HG03575 (cell line): ENCODE measurements at regions not wholly inside any gene's neighbourhood (a gene's known extent, or its start where the extent isn't known, plus 50 kb on each side); places are given as distances from the start of the nearest gene placed in this dataset.
"Not testable (repeated sequence)": the region's sequence is repeated elsewhere in the genome, so short reads cannot be mapped to it uniquely, and the experiment has no call there.

Source experiments
- ATAC-seq: cut with Tn5 transposase; IDR thresholded peaks from one replicate; pipeline ENCODE4 v1.9.1; 2021; ENCODE audit not compliant: unreplicated experiment, insufficient number of reproducible peaks, low FRiP score; ENCODE audit errors: extremely low read depth

DNA sequence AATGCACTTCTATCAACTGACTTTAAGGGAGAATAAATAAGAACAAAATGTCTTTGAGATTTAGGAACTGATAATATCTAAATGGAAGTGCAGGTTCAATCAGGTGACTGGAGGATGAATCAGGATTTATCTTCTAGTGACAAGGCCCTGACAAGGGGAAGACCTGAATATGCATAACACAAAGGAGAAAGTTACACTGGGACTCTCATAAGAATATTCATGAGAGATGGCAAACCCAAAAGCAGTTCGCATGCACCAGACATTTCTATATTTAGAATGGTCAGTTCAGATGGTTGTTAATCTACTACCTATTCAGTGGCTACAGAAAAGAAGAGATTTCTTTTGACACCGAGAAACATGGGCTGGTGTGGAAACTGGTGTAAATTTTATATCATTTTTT is 1771.3 kb upstream of the LRRTM1 start:
- ATAC-seq: no peak

DNA sequence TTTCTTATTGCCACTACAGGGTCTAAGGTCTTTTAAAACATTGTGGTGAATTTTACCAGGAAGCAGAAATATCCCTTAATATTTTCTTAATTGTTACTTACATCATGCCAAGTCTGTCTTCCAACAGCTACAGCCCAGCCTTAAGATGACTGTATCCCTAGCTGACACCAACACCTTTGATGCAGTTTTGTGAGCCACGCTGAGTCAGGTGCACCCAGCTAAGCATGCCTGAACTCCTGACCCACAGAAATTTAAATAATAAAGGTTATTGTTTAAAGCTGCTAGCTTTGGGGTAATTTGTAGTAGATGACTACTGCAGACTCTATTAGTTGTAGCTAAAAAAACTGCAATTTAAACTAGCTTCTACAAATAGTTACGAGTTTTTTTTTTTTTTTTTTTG is 1757.9 kb upstream of the LRRTM1 start:
- ATAC-seq: no peak

DNA sequence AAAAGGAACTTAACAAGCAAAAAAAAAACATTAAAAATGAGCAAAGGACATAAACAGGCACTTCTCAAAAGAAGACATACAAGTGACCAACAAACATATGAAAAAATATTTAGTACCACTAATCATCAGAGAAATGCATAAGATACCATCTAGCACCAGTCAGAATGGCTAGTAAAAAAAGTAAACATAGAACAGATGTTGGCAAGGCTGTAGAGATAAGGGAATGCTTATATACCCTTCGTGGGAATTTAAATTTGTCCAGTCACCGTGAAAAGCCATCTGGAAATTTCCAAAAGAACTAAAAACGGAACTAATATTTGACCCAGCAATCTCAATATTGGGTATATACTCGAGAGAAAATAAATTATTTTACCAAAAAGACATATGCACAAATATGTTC is 1751.3 kb upstream of the LRRTM1 start:
- ATAC-seq: no peak

DNA sequence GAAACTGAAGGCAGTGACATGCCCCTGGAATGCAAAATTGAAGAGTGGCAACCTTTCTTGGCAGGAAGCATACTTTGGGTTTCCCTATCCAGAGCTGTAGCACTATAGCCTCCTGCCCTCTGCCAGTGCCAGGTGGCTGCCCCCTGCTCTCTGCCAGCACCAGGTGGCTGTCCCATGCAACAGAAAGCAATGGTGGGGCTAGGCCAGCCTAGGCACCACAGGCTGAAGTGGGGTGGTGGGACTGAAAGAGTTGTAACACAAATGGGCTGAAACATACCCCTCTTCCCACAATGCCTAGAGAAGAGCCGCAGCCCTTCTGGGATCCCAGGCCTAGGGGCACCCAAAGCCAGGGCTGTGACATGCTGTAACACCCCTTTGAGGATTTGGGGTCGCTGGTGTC is 1739.3 kb upstream of the LRRTM1 start:
- ATAC-seq: no peak

DNA sequence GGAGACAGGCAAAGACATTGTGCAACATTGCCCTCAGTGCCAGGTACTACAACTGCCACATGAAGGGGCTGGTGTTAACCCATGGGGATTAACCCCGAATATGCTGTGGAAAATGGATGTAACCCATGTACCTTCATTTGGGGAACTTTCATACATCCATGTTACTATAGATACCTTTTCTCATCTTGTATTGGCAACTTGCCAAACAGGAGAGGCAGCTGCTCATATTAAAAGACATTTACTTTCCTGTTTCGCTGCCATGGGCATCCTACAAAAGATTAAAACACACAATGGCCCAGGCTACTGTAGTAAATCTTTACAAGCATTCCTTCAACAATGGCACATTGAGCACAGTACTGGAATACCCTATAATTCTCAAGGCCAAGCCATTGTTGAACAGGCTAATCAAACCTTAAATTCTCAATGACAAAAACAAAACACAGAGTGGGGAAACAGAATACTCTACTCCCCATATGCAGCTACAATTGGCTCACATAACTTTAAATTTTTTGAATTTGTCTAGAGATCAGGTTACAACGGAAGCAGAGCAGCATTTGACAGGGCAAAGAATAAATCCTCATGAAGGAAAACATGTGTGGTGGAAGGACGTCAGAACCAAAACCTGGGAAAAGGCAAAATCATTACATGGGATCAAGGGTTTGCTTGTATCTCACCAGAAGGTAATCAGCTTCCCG is 1723.5 kb upstream of the LRRTM1 start:
- ATAC-seq: no peak

DNA sequence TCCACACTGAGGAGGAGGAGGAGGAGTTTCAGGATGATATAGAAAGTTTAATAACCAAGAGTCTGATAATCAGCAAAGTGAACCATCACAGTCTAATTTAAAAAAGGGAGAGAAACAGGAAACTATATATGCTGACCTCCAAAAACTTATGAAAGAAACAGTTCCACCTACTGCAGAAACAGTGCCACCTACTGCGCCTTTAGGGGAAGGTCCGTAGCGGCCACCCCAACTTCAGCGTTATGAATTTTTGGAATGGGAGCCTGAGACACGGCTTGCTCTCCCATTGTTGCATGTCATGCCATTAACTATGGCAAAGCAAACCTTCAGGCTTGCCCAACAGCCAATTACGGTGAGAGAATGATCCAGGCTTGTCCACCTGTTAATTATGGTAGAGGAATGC is 1719.2 kb upstream of the LRRTM1 start:
- no peak for ATAC-seq

DNA sequence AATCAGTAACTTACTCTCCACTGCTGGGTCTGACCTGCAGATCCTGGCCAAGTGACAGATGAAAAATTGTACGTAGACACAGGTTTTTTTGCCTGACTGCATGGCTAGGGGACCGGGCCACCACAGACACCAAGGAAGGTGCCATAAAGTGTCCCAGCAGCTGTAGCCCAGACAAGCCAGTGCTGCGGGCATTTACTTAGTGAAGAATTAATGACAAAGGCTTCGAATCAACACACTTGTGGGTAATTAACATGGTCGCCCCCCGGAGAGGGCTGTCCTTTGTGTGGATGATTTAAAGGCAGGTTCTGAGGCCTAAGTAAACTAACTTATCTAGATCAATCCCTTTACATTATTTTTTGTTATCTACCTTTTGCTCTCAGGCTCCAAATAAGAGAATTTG is 1709.1 kb upstream of the LRRTM1 start:
- no peak for ATAC-seq

DNA sequence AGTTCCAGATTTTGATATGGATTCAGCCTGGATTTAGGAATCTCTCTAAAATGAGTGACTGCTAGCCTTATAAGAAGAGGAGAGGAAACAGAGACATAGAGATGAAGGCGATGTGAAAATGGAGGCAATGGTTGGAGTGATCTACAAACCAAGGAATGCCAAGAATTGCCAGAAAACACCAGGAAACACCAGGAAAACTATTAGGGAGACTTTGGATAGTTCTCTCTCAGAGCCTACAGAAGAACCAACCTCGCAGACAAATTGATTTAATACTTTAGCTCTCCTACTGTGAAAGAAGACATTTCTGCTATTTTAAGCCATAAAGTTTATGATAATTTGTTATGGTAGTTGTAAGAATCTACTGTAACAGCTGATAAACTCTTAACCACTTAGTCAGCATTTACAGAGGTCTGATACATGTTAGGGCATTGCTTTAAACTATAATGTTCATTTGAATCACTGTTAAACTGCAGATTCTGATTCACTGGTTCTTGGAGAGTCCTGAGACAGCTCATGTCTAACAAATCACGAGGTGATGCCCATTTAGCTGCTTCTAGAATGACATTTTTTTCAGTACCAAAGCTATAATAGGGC is 1702.6 kb upstream of the LRRTM1 start:
- no peak for ATAC-seq

DNA sequence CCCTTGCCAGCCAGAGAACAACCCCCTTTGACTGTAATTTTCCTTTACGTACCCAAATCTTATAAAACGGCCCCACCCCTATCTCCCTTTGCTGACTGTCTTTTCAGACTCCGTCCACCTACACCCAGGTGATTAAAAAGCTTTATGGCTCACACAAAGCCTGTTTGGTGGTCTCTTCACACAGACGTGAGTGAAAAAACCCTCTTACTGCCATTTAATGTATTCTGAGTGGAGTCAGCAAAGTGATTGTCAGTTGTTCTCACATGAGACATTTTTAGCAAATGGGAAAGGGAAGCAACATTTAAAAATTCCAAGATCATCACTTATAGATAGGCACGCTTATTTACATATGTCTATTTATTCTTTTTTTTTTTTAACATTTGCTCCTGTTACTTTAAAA is 1701.3 kb upstream of the LRRTM1 start:
- ATAC-seq: not testable (repeated sequence)

DNA sequence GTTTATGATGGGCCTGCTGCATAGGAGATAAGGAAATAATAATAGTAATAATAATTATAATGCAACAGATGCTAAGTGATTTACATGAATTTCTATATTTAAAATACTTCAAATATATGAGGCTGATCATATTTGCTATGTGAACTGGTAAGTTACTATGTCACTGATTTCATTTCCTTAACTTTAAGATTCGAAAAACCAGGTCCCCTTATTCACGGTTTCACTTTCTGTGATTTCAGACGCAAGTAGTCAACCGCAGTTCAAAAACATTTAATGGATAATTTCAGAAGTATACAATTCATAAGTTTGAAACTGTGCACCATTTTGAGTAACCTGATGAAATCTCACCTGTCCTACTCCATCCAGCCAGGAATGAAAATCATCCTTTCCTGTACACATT is 1697.1 kb upstream of the LRRTM1 start:
- no peak for ATAC-seq

DNA sequence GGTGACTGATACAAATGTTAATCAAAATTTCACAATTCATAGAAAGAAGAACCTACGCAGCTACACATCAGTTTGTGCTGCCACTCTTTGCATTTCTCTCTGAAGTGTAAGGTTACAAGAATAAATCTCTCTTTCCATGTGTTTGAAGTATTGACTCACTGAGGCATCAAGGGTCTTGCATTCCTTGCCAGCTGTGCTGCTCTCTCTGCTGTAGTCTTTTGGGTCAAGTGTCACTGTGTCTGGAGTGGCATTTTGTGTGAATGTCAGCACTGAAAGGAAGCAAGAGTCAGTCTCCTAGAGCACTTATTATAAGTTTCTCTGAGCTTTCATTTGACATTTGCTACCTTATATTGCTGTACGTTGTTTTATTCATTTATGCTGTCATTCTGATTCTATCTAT is 1696.1 kb upstream of the LRRTM1 start:
- no peak for ATAC-seq

DNA sequence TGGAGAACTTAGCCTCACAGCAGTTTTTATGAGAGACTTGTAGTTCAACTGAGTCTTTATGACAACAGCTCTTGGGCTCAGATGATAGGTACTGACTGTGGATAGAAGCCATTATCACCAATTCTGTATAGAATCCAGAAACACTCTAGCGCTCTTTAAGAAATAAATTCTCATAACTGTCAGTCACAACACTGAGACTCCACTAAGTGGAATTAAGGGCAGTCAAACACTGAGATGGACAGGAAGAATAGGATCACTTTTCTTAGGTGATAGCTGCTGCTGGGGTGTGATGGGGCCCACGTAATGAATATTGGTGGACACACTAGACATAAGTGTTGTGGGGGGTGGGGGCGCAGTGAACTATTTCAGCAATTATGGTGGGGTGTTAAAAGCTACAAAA is 1691.8 kb upstream of the LRRTM1 start:
- ATAC-seq: no peak

DNA sequence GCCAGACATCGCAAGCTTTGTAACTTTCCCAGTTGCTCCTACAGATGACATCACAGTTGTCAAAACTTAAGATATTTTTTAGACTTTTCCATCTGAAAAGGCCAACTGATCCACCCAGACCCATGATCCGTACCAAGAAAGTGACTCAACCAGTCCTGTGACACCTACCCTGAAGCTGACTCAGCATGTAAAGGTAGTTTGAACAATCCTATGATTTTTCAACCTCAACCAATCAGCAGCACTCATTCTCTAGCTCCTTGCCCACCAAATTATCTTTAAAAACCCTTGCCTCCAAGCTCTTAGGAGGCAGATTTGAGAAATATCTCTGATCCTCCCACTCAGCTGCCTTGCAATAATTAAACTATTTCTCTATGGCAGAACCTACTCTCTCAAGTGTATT is 1686.7 kb upstream of the LRRTM1 start:
- ATAC-seq: no peak

DNA sequence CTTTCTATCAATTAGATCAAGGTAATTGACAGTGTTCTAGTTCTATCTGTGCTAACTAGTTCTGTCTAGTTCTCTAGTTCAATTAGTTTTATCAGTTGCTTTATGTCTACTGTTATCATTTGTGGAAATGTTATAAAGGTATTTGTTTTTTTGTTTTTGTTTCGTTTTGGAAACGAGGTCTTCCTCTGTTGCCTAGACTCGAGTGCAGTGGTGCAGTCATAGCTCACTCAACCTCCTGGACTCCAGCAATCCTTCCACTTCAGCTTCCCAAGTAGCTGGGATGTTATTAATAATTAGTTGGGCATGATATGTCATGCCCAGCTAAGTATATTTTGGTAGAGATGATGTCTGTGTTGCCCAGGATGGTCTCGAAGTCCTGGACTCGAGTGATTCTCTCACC is 1682.8 kb upstream of the LRRTM1 start:
- ATAC-seq: no peak

DNA sequence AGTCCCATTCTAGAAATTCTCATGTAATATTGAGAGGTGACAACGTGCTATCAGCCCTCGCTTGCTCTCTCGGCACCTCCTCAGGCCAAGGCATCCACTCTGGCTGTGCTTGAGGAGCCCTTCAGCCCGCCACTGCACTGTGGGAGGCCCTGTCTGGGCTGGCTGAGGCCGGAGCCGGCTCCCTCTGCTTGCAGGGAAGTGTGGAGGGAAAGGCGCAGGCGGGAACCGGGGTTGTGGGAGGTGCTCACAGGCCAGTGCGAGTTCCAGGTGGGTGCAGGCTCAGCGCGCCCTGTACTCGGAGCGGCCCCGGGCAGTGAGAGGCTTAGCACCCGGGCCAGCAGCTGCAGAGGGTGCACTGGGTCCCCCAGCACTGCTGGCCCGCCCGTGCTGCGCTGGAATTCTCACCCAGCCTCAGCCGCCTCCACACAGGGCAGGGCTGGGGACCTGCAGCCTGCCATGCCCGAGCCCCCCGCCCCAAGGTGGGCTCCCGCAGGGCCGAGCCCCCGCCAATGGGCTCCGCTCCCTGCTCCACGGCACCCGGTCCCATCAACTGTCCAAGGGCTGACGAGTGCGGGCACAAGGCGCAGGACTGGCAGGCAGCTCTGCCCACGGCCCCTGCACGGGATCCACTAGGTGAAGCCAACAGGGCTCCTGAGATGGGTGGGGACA is 1680.6 kb upstream of the LRRTM1 start:
- ATAC-seq: no peak

DNA sequence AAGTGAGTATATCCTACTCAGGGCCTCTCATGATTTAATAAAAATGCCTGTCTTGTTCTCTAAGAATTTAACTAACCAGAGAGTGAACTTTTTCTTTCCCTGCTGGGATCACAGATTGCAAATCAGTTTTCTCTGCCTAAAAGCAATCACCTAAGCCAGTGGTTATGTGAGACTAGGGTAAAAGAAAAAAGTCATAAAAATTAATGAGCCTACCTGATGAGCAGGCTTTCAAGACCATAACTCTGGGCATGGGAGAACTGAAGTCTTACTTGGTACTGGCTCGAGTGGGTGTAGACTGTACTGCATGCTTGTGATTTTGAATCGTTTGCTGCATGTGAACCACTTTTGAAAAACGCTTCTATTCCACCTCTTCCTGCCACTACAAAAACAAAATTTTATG is 1677.0 kb upstream of the LRRTM1 start:
- no peak for ATAC-seq

DNA sequence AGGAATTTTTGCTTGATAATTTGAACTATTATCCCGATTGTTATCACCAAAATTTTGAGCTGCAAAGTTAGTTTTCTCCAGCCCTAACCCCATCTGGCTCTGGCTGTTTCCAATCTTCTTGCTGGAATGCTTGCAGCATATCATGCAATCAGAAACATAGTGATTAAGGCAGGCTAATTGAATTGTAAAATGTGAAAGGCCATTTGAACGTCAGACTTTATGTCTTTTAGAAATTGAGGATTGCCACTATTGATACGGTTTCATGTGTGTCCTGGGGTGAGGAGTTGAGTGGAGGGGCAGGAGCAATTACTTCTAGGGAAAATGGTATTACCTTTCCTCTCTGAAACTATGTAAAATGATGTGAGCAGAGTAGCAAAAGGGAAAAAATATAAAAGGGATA is 1674.5 kb upstream of the LRRTM1 start:
- no peak for ATAC-seq

DNA sequence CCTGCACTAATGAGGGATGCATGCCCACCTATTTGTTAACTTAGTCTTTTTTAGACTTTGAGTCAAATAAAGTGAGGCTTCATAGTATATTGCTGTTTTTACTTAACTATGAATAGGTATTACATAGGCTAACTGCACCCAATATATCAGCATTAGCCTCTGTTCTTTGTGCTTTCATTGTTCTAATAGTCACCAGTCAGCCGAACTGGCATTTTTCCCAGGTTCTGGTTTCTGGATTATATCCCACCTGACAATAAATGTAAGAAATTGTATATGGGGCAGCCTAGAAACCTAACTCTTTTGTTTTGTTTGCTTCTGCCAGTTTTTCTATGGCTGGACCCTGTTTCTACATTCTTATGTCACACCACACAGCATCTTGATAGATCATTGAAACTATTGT is 1672.4 kb upstream of the LRRTM1 start:
- no peak for ATAC-seq

DNA sequence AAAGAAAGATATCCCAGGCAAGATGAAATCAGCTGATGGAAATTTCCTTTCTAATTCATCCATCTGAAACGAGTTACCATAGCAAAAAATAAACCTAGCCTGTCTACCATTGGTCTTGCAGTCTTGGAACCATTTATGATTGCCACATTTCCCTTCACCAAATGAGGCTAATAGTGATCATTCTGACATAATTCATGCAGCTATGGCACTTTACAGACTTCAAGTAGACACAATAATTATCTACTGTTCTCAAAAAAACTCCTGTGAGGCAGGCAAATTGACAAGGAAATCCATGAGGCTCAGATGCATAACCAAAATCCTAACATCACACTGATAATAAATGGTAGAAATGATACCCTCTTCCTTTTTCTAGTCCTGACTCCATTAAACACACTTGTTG is 1669.7 kb upstream of the LRRTM1 start:
- ATAC-seq: no peak

DNA sequence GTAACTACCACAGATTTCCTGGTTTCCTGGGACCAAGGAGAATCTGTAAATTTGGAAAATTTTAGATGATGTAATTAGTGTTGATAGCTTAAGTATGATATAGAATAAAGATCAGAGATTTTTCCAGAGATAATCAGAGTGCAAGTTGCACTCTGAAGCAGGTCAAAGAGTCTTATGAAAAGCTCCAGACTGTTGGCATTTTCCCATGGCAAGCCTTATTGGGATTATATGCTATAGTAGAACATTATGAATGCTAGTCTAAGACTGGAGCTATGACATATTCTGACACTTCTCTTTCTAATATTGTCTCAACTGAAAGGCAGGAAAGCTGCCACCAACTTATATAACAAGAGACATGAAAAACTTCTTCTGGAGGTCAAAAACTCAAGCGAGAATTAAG is 1638.3 kb upstream of the LRRTM1 start:
- ATAC-seq: no peak
